ENCODE measurements at regions not wholly inside any gene's neighbourhood (a gene's known extent, or its start where the extent isn't known, plus 50 kb on each side); places are given as distances from the start of the nearest gene placed in this dataset.
A peak's percentile ranks its signal among the peaks of the same experiment; 100 is the strongest.

- in situ Hi-C loops (cut with HindIII; ENCODE audit: low sequenced_read_pairs) = no loop called here
- peak; percentile 30 for TF ChIP-seq CTCF (IDR thresholded peaks at IDR 0.05; ENCODE audit: low read depth, low read length)
- no peak overlapping the region for H3K4me3 ChIP-seq (ENCODE audit: low read depth, low read length)
- DNase-seq (ENCODE audit: low read depth, low spot score) = no peak
These were observed 304.2 kb downstream of the ENC1 start for GRCh38 chr5:74336297-74336696.

- TF ChIP-seq CTCF (IDR thresholded peaks at IDR 0.05; ENCODE audit: low read depth, low read length) = no peak
- H3K4me3 ChIP-seq (ENCODE audit: low read depth, low read length) = no peak overlapping the region
- in situ Hi-C loops (cut with HindIII; ENCODE audit: low sequenced_read_pairs) = no loop called here
These were observed 305.7 kb downstream of the ENC1 start for GRCh38 chr5:74334762-74335384.

GRCh38 chr5:74334062-74334761, 306.3 kb downstream of the ENC1 start:
- no peak for DNase-seq (ENCODE audit: low read depth, low spot score)
- H3K4me3 ChIP-seq (ENCODE audit: low read depth, low read length) = no peak overlapping the region
- in situ Hi-C loops (cut with HindIII; ENCODE audit: low sequenced_read_pairs) = no loop called here
- TF ChIP-seq CTCF (IDR thresholded peaks at IDR 0.05; ENCODE audit: low read depth, low read length) = no peak

More at GRCh38 chr5:74334762-74335384, 305.7 kb downstream of the ENC1 start:
- no peak for DNase-seq (ENCODE audit: low read depth, low spot score)

- no peak overlapping the region for H3K4me3 ChIP-seq (ENCODE audit: low read depth, low read length)
- TF ChIP-seq CTCF (IDR thresholded peaks at IDR 0.05; ENCODE audit: low read depth, low read length) = no peak
- no peak for DNase-seq (ENCODE audit: low read depth, low spot score)
- in situ Hi-C loops (cut with HindIII; ENCODE audit: low sequenced_read_pairs) = no loop called here
These were observed 307.1 kb downstream of the ENC1 start for GRCh38 chr5:74333430-74333829.

- H3K4me3 ChIP-seq (ENCODE audit: low read depth, low read length) = no peak overlapping the region
- in situ Hi-C loops (cut with HindIII; ENCODE audit: low sequenced_read_pairs) = no loop called here
- DNase-seq (ENCODE audit: low read depth, low spot score) = no peak
- TF ChIP-seq CTCF (IDR thresholded peaks at IDR 0.05; ENCODE audit: low read depth, low read length) = no peak
These were observed 307.8 kb downstream of the ENC1 start for GRCh38 chr5:74332682-74333081.

- TF ChIP-seq CTCF (IDR thresholded peaks at IDR 0.05; ENCODE audit: low read depth, low read length) = no peak
- in situ Hi-C loops (cut with HindIII; ENCODE audit: low sequenced_read_pairs) = no loop called here
- DNase-seq (ENCODE audit: low read depth, low spot score) = no peak
- no peak overlapping the region for H3K4me3 ChIP-seq (ENCODE audit: low read depth, low read length)
These were observed 308.5 kb downstream of the ENC1 start for GRCh38 chr5:74332006-74332405.

Measured in astrocyte of the spinal cord (primary cell).